ENCODE measurements at regions not wholly inside any gene's neighbourhood (a gene's known extent, or its start where the extent isn't known, plus 50 kb on each side); places are given as distances from the start of the nearest gene placed in this dataset.

DNA sequence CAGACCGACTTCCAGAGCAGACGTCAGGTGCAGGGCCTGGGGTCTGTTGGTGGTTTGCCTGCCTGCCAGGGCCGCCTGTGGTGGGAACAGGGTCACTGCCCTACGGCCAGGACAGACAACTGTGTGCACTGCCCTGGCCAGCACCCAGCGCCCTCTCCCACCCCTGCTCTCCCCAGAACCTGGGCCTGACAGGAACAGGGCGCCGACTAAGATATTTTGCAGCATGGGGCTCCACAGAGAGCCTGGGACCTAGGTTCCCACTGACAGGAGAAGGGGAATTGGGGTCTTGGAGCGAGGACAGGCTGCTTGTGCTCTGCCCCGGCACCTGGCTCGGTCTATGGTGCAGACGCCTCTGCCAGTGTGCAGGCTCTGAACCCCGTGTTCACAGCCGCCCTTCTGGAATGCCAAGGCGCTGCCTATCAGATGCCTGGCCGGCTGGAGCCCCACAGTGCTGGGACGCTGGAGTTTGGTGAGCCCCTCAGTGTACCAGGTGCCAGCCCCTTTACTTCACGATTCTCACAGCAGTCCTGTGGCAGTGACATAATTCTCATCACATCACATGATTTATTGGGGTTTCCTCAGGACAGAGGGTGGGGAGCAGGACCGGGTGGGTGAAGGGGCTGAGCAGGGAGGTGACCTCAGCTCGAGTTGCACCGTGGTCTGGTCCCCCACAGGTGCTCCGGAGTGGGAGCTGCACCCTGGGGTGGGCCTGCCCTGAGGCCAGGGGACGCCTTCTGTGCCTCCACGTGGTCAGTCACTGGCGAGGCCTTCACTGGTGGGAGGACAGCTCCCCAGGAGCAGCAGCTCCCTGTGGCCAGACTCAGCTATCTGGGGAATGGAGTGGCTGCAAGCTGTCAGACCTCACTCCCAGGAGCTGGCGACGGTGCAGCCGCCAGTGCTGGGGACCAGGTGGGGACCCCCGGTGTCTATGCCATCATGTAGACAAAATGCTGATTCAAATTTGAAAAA is 113.8 kb upstream of the LRPAP1 start:
- TF ChIP-seq CTCF (IDR thresholded peaks at IDR 0.05): no peak
- H3K4me1 ChIP-seq: no peaks in the 10 kb centered on the region
- H3K9me3 ChIP-seq: no peaks in the 10 kb centered on the region
- no peaks in the 10 kb centered on the region for H3K36me3 ChIP-seq
- H3K27me3 ChIP-seq: no peaks in the 10 kb centered on the region
- no peak for DNase-seq (ENCODE audit: low spot score)
- H3K27ac ChIP-seq: no peak overlapping the region
- no peak overlapping the region for H3K4me3 ChIP-seq

- TF ChIP-seq CTCF (IDR thresholded peaks at IDR 0.05): no peak
- Histone ChIP-seq H3K4me3 (no peak overlapping the region), H3K36me3 (no peaks in the 10 kb centered on the region), H3K27me3 (no peaks in the 10 kb centered on the region), H3K4me1 (no peaks in the 10 kb centered on the region), H3K9me3 (no peaks in the 10 kb centered on the region), H3K27ac (no peak overlapping the region)
- DNase-seq (ENCODE audit: low spot score): no peak
Measured at GRCh38 chr4:3644849-3645627, 112.8 kb upstream of the LRPAP1 start.

DNA sequence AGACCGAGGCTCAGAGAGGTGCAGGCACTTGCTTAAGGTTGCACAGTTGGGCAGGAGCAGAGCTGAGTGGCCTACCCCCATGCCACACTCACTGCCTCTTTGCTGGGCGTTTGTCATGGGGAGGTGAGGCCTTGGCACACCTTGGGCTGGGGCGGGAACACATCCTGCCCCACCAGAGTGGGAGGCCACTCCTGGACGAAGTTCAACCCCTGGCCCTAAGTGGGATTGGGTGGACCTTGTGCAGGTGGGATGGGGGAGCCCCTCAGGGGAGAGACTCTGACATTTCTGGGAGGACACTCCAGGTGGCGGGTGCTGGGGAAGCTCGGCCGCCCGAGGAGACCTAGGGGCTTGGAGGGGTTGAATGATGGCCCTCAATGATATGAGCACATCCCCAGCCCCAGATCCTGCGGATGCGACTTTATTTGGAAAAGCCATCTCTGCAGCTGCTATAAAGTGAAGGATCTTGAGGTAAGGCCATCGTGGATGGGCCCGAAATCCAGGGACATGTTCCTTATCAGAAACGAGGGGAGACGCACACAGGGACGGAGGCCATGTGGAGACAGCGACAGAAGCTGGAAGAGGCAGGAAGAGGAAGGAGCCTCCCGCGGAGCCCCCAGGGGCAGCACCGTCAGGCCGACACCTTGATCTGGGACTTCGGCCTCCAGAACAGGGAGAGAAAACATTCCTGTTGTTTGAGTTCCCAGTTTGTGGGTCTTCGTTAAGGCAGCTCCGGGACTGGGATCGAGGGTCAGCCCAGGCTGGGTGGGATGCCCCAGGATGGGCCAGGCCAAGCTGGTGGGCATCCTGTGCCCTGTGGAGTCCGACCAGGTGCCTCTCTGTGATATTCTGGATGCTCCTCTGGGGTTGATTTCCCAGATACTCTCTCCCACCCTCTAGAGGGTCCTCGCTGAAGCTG is 111.6 kb upstream of the LRPAP1 start:
- Histone ChIP-seq H3K9me3 (no peaks in the 10 kb centered on the region), H3K27ac (no peak overlapping the region), H3K4me1 (no peaks in the 10 kb centered on the region), H3K27me3 (no peaks in the 10 kb centered on the region), H3K4me3 (no peak overlapping the region), H3K36me3 (no peaks in the 10 kb centered on the region)
- TF ChIP-seq CTCF (IDR thresholded peaks at IDR 0.05): no peak
- no peak for DNase-seq (ENCODE audit: low spot score)

DNA sequence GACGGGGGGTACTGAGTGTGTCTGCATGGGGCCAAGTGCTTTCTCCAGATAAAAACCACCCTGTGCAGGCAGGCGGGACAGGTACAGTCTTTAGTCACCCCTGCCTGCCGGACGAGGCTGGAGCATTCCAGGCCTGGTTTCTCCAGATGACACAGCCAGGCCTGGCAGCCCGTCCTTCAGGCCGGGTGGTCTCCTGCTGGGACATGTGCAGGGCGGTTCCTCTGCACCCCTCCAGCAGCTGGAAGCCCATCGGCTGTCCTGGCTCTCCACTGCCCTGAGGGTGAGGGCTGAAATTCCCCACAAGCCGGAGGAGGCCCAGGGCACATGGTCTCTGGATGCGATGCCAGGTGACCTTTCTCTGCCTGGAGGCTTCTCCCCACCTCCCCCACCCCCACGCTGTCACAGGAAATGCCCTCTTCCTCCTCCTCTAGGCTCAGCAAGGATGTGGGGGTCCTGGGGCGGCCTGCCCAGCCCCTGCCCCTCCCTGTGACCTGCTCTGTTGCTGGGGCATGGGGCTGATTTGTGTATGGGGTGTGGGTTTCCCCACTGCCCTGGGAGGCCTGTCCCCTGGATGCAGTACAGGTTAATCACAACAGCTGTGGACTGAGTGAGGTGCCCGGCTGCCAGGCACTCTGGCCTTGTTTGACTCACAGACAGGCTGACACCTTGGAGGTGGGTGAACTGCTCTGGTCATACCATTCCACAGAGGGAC is 110.7 kb upstream of the LRPAP1 start:
- no peaks in the 10 kb centered on the region for H3K27me3 ChIP-seq
- DNase-seq (ENCODE audit: low spot score): no peak
- TF ChIP-seq CTCF (IDR thresholded peaks at IDR 0.05): no peak

More for the DNA sequence above, 110.7 kb upstream of the LRPAP1 start:
- no peaks in the 10 kb centered on the region for H3K9me3 ChIP-seq
- no peak overlapping the region for H3K27ac ChIP-seq
- H3K4me1 ChIP-seq: no peaks in the 10 kb centered on the region
- no peaks in the 10 kb centered on the region for H3K36me3 ChIP-seq
- H3K4me3 ChIP-seq: no peak overlapping the region
